Brain microvascular endothelial cell (primary cell): ENCODE measurements at regions not wholly inside any gene's neighbourhood (a gene's known extent, or its start where the extent isn't known, plus 50 kb on each side); places are given as distances from the start of the nearest gene placed in this dataset.
"Not testable (repeated sequence)": the region's sequence is repeated elsewhere in the genome, so short reads cannot be mapped to it uniquely, and the experiment has no call there.

Source experiments
- DNase-seq: peaks from one replicate; pipeline ENCODE4 v3.0.0-alpha.2; 2020
- H3K27ac ChIP-seq: fragments of 250-450 bp; sonication (Bioruptor Pico); 2 replicates; pipeline ENCODE4 v1.5.1; 2020; ENCODE audit warnings: mild to moderate bottlenecking, moderate library complexity
- H3K27me3 ChIP-seq: fragments of 250-450 bp; sonication (Bioruptor Pico); replicated peaks from 2 replicates; pipeline ENCODE4 v1.5.1; 2020; ENCODE audit warnings: mild to moderate bottlenecking
- H3K36me3 ChIP-seq: fragments of 250-450 bp; sonication (Bioruptor Pico); replicated peaks from 2 replicates; pipeline ENCODE4 v1.5.1; 2020; ENCODE audit warnings: mild to moderate bottlenecking
- H3K4me3 ChIP-seq: 2 replicates; pipeline ENCODE4 v1.5.1; 2011; ENCODE audit warnings: low read depth, mild to moderate bottlenecking, control low read depth, low read length, moderate library complexity
- in situ Hi-C: cut with HindIII; loops from 2 replicates; pipeline ENCODE4 v1.10.0; 2017; ENCODE audit warnings: low sequenced_read_pairs, low pct_ligation_motif_present
- TF ChIP-seq, protein P1 (sequence below): IDR thresholded peaks from 2 replicates; pipeline ENCODE4 v1.5.1; 2011; ENCODE audit warnings: low read depth, mild to moderate bottlenecking, moderate library complexity, low read length, control low read depth, inconsistent platforms; ENCODE audit errors: missing control alignments

DNA sequence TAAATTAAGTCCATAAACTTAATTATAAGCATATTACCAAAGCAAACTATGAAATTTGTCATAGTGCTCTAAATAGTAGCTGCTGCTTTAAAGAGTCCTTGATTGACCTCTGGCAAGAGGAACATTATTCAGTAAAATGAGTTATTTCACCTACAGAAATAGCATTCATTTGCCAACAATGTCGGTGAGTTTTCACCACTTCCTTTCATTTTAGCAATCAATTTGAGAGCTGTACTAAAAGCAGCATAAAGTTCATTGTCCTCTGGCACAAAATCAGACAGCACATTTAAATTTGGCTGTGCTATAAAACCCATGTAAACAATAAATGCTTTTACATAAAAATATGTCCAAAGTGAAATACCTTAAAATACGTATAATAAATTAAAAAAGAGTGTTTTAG lies 1515.7 kb downstream of the SI start:
- Histone ChIP-seq H3K36me3 (no peaks in the 10 kb centered on the region), H3K27ac (no peak overlapping the region), H3K4me3 (no peak overlapping the region), H3K27me3 (no peaks in the 10 kb centered on the region)
- in situ Hi-C loops = no loop called here
- TF ChIP-seq, protein P1, sequence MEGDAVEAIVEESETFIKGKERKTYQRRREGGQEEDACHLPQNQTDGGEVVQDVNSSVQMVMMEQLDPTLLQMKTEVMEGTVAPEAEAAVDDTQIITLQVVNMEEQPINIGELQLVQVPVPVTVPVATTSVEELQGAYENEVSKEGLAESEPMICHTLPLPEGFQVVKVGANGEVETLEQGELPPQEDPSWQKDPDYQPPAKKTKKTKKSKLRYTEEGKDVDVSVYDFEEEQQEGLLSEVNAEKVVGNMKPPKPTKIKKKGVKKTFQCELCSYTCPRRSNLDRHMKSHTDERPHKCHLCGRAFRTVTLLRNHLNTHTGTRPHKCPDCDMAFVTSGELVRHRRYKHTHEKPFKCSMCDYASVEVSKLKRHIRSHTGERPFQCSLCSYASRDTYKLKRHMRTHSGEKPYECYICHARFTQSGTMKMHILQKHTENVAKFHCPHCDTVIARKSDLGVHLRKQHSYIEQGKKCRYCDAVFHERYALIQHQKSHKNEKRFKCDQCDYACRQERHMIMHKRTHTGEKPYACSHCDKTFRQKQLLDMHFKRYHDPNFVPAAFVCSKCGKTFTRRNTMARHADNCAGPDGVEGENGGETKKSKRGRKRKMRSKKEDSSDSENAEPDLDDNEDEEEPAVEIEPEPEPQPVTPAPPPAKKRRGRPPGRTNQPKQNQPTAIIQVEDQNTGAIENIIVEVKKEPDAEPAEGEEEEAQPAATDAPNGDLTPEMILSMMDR = no peak
- DNase-seq = no peak

DNA sequence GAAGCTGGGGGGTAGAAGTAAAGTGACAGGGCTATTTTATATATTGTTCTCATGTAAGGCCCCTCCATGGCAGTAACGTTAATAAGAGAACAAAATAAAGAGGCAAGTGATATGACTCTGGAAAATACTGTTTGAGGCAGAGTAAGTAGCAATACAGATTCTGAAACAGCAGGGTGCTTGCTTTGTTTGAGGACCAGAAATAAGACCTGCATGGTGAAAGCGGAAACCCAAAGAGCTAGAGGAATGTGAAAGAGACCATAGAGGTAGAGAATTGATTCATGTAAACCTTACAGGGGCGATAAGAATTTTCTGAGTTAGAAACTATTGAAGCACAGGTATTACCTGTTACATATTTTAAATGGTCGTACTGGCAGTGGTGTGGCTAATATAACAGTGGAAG lies 1517.1 kb downstream of the SI start:
- H3K4me3 ChIP-seq = no peak overlapping the region
- DNase-seq = no peak
- in situ Hi-C loops = no loop called here
- H3K27ac ChIP-seq = no peak overlapping the region
- H3K36me3 ChIP-seq = no peaks in the 10 kb centered on the region
- no peaks in the 10 kb centered on the region for H3K27me3 ChIP-seq
- TF ChIP-seq, protein P1 = no peak

DNA sequence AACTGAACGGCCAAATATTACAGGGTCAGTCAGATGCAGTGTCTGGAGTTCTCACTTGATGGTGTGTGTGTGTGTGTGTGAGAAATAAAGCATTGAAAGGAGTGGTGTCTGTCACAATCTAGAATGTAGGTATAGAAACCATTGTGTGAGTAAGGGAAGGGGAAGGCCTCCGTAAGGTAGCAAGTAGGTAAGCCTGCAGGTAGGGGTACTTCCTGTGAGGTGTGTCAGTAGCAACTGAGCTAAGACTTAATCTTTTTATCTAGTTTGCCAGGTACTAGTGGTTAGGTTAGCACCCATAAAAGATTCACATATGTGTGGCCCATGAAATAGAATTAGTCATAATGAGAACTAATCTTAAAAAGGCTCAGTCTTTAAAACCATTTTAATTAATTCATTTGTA lies 1517.8 kb downstream of the SI start:
- H3K27ac ChIP-seq = no peak overlapping the region
- in situ Hi-C loops = no loop called here
- no peaks in the 10 kb centered on the region for H3K36me3 ChIP-seq
- TF ChIP-seq, protein P1 = no peak
- no peak for DNase-seq
- H3K4me3 ChIP-seq = no peak overlapping the region
- H3K27me3 ChIP-seq = no peaks in the 10 kb centered on the region

DNA sequence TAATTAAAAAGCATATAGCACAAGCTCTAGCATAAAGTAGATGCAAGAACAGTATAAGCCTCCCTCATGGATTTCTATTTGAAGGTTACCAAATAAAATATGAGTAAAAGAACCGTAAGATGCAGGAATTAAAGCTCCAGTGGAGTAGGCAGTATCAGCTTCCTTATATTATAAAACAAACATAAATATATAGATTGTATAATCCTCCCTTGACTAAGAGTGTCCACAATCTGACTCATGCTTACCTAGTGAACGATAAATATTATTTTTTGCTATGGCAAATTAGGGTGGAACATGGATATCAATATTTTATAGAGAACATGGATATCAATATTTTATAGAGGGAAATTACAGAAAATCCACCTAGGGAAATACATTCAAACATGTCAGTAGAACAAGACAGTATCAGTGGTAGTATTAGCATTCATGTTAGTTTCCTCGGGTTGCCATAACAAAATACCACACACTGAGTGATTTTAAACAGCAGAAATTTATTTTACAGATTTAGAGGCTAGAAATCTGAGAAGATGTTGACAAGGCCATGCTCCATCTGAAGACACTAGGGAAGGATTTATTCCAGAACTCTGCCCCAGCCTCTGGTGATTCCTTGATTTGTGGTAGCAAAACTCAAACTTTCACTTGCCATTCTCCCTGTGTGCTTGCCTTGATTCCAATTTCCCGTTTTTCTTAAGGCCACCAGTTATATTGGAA lies 1521.3 kb downstream of the SI start:
- DNase-seq = no peak
- Histone ChIP-seq H3K27ac (no peak overlapping the region), H3K4me3 (no peak overlapping the region), H3K27me3 (no peaks in the 10 kb centered on the region), H3K36me3 (no peaks in the 10 kb centered on the region)
- in situ Hi-C loops = no loop called here
- TF ChIP-seq, protein P1 = no peak

DNA sequence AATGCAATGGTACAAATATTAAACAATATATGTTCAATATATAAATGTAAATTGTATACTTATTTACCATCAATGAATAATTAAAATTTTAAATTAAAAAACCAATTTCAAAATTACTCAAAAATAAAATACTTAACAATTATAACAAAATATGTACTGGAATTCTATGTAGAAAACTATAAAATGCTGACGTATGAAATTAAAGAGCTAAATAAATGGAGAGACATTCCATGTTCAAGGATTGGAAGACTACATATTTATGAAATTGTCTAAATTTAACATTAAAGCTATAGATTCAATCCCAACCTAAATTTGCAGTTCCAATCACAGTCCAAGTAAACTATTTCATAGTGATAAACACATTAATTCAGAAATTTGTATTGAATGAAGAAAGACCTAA lies 1522.4 kb downstream of the SI start:
- no peak overlapping the region for H3K27ac ChIP-seq
- no peak overlapping the region for H3K4me3 ChIP-seq
- no peaks in the 10 kb centered on the region for H3K27me3 ChIP-seq
- no peaks in the 10 kb centered on the region for H3K36me3 ChIP-seq
- TF ChIP-seq, protein P1 = no peak
- no peak for DNase-seq
- in situ Hi-C loops = no loop called here

DNA sequence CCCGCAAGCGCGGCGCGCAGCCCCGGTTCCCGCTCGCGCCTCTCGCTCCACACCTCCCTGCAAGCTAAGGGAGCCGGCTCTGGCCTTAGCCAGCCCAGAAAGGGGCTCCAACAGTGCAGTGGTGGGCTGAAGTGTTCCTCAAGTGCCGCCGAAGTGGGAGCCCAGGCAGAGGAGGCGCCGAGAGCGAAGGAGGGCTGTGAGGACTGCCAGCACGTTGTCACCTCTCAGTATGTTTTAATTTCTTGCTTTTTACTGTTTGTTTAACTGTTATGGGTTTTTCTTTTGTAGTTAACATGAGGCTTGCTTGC lies 1525.7 kb downstream of the SI start:
- TF ChIP-seq, protein P1 = no peak
- DNase-seq = no peak
- Histone ChIP-seq H3K4me3 (no peak overlapping the region), H3K27ac (no peak overlapping the region), H3K36me3 (no peaks in the 10 kb centered on the region), H3K27me3 (no peaks in the 10 kb centered on the region)
- in situ Hi-C loops = no loop called here

DNA sequence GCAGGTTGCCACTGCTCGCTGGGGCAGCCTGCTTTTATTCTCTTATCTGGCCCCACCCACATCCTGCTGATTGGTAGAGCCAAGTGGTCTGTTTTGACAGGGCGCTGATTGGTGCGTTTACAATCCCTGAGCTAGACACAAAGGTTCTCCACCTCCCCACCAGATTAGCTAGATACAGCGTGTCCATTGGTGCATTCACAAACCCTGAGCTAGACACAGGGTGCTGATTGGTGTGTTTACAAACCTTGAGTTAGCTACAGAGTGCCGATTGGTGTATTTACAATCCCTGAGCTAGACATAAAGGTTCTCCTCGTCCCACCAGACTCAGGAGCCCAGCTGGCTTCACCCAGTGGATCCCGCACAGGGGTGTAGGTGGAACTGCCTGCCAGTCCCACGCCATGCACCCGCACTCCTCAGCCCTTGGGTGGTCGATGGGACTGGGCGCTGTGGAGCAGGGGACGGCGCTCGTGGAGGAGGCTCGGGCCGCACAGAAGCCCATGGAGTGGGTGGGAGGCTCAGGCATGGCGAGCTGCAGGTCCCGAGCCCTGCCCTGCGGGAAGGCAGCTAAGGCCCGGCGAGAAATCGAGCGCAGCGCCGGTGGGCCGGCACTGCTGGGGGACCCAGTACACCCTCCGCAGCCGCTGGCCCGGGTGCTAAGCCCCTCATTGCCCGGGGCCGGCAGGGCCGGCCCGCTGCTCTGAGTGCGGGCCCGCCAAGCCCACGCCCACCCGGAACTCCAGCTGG lies 1526.2 kb downstream of the SI start:
- H3K27ac ChIP-seq, in situ Hi-C loops, H3K27me3 ChIP-seq, DNase-seq, H3K4me3 ChIP-seq, H3K36me3 ChIP-seq: not testable (repeated sequence)
